SK-N-SH treated with all-trans-retinoic acid at 6 μM for 48 hours (cell line): ENCODE measurements at regions not wholly inside any gene's neighbourhood (a gene's known extent, or its start where the extent isn't known, plus 50 kb on each side); places are given as distances from the start of the nearest gene placed in this dataset.

Source experiments
- ATAC-seq: fragments of 200-7000 bp; cut with Tn5 transposase; 3 replicates; pipeline ENCODE4 v1.9.1; 2020; ENCODE audit warnings: mild to moderate bottlenecking, moderate library complexity
- ARNTL ChIP-seq: fragments of 450-650 bp; formaldehyde crosslinking; IDR thresholded peaks from 2 replicates; pipeline ENCODE4 v1.5.0; 2020; ENCODE audit warnings: low read depth, mild to moderate bottlenecking, moderate library complexity, borderline replicate concordance
- BACH2 ChIP-seq: fragments of 250-450 bp; sonication (Bioruptor Pico); IDR thresholded peaks from 2 replicates; pipeline ENCODE4 v1.9.0; 2021; ENCODE audit warnings: mild to moderate bottlenecking, borderline replicate concordance
- CSDC2 ChIP-seq: fragments of 250-450 bp; sonication (Bioruptor Pico); IDR thresholded peaks from 2 replicates; pipeline ENCODE4 v1.5.0; 2020; ENCODE audit warnings: mild to moderate bottlenecking, moderate library complexity
- ESRRG ChIP-seq: fragments of 250-450 bp; sonication (Bioruptor Pico); IDR thresholded peaks from 2 replicates; pipeline ENCODE4 v1.6.1; 2021; ENCODE audit warnings: mild to moderate bottlenecking
- GLIS3 ChIP-seq: fragments of 250-450 bp; sonication (Bioruptor Pico); IDR thresholded peaks from 2 replicates; pipeline ENCODE4 v1.5.0; 2020; ENCODE audit warnings: mild to moderate bottlenecking, moderate library complexity
- ISL1 ChIP-seq: fragments of 250-450 bp; sonication (Bioruptor Pico); IDR thresholded peaks from 2 replicates; pipeline ENCODE4 v2.1.2; 2022; ENCODE audit warnings: mild to moderate bottlenecking, moderate library complexity
- OSR1 ChIP-seq: fragments of 250-450 bp; sonication (Bioruptor Pico); IDR thresholded peaks from 2 replicates; pipeline ENCODE4 v1.8.0; 2022; ENCODE audit warnings: moderate library complexity, mild to moderate bottlenecking, inconsistent platforms
- PATZ1 ChIP-seq: fragments of 250-450 bp; sonication (Bioruptor Pico); IDR thresholded peaks from 2 replicates; pipeline ENCODE4 v1.8.0; 2020; ENCODE audit warnings: mild to moderate bottlenecking, moderate library complexity, borderline replicate concordance
- POU6F1 ChIP-seq: fragments of 250-450 bp; sonication (Bioruptor Pico); IDR thresholded peaks from 2 replicates; pipeline ENCODE4 v1.8.0; 2021; ENCODE audit warnings: low read depth, mild to moderate bottlenecking, moderate library complexity, borderline replicate concordance
- SNAI2 ChIP-seq: fragments of 250-450 bp; sonication (Bioruptor Pico); IDR thresholded peaks from 2 replicates; pipeline ENCODE4 v1.5.0; 2020; ENCODE audit warnings: mild to moderate bottlenecking, moderate library complexity
- TCF4 ChIP-seq: fragments of 250-450 bp; sonication (Bioruptor Pico); IDR thresholded peaks from 2 replicates; pipeline ENCODE4 v1.8.0; 2021; ENCODE audit warnings: mild to moderate bottlenecking, moderate library complexity, borderline replicate concordance
- TOX ChIP-seq: fragments of 250-450 bp; sonication (Bioruptor Pico); IDR thresholded peaks from 2 replicates; pipeline ENCODE4 v1.8.0; 2021; ENCODE audit warnings: mild to moderate bottlenecking, moderate library complexity, borderline replicate concordance
- ZFP3 ChIP-seq: fragments of 250-450 bp; sonication (Bioruptor Pico); IDR thresholded peaks from 2 replicates; pipeline ENCODE4 v1.5.0; 2020; ENCODE audit warnings: mild to moderate bottlenecking, moderate library complexity
- ZFP30 ChIP-seq: fragments of 450-650 bp; formaldehyde crosslinking; IDR thresholded peaks from 2 replicates; pipeline ENCODE4 v1.5.0; 2022; ENCODE audit warnings: mild to moderate bottlenecking, moderate library complexity
- ZNF565 ChIP-seq: fragments of 450-650 bp; formaldehyde crosslinking; conservative IDR thresholded peaks from 2 replicates; pipeline ENCODE4 v1.5.0; 2020; ENCODE audit warnings: low read depth, mild to moderate bottlenecking, moderate library complexity
- ZNF70 ChIP-seq: fragments of 450-650 bp; formaldehyde crosslinking; IDR thresholded peaks from 2 replicates; pipeline ENCODE4 v1.5.0; 2020; ENCODE audit warnings: mild to moderate bottlenecking, moderate library complexity
- ZNF8 ChIP-seq: fragments of 450-650 bp; formaldehyde crosslinking; IDR thresholded peaks from 2 replicates; pipeline ENCODE4 v1.5.0; 2020; ENCODE audit warnings: mild to moderate bottlenecking, moderate library complexity
- TF ChIP-seq, protein P1 (sequence below): fragments of 250-450 bp; sonication (Bioruptor Pico); IDR thresholded peaks from 2 replicates; pipeline ENCODE4 v1.5.0; 2020; ENCODE audit warnings: mild to moderate bottlenecking, moderate library complexity
- TF ChIP-seq, protein P2 (sequence below): fragments of 250-450 bp; sonication (Bioruptor Pico); IDR thresholded peaks from 2 replicates; pipeline ENCODE4 v1.5.1; 2021; ENCODE audit warnings: mild to moderate bottlenecking, moderate library complexity
- TF ChIP-seq, protein P3 (sequence below): fragments of 250-450 bp; sonication (Bioruptor Pico); IDR thresholded peaks from 2 replicates; pipeline ENCODE4 v1.5.1; 2020; ENCODE audit warnings: low read depth, mild to moderate bottlenecking, moderate library complexity

DNA sequence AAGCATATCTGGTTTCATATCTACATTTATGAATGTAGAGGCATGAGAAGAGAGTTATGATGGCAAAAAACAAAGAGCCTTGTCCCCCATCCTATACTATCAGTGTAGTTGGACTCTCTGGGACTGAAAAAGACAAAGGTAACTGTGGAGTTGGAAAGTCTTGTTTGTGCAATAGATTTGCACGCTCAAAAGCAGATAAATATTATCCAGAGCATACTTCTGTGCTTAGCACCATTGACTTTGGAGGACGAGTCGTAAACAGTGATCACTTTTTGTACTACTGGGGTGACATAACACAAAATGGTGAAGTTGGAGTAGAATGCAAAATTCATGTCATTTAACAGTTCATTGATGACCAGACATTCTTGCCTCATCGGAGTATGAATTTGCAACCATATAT lies 85.2 kb upstream of the EGFR start:
- peak; percentile 41 for ATAC-seq
- TF ChIP-seq GLIS3 (no peak), CSDC2 (CRISPR knock-in tag) (no peak), POU6F1 (no peak), ISL1 (CRISPR knock-in tag) (no peak), TOX (CRISPR knock-in tag) (no peak), OSR1 (CRISPR knock-in tag) (no peak), ESRRG (no peak), ZFP30 (CRISPR knock-in tag) (no peak)
- TF ChIP-seq, protein P1, sequence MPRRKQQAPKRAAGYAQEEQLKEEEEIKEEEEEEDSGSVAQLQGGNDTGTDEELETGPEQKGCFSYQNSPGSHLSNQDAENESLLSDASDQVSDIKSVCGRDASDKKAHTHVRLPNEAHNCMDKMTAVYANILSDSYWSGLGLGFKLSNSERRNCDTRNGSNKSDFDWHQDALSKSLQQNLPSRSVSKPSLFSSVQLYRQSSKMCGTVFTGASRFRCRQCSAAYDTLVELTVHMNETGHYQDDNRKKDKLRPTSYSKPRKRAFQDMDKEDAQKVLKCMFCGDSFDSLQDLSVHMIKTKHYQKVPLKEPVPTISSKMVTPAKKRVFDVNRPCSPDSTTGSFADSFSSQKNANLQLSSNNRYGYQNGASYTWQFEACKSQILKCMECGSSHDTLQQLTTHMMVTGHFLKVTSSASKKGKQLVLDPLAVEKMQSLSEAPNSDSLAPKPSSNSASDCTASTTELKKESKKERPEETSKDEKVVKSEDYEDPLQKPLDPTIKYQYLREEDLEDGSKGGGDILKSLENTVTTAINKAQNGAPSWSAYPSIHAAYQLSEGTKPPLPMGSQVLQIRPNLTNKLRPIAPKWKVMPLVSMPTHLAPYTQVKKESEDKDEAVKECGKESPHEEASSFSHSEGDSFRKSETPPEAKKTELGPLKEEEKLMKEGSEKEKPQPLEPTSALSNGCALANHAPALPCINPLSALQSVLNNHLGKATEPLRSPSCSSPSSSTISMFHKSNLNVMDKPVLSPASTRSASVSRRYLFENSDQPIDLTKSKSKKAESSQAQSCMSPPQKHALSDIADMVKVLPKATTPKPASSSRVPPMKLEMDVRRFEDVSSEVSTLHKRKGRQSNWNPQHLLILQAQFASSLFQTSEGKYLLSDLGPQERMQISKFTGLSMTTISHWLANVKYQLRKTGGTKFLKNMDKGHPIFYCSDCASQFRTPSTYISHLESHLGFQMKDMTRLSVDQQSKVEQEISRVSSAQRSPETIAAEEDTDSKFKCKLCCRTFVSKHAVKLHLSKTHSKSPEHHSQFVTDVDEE = no peak
- TF ChIP-seq, protein P2, sequence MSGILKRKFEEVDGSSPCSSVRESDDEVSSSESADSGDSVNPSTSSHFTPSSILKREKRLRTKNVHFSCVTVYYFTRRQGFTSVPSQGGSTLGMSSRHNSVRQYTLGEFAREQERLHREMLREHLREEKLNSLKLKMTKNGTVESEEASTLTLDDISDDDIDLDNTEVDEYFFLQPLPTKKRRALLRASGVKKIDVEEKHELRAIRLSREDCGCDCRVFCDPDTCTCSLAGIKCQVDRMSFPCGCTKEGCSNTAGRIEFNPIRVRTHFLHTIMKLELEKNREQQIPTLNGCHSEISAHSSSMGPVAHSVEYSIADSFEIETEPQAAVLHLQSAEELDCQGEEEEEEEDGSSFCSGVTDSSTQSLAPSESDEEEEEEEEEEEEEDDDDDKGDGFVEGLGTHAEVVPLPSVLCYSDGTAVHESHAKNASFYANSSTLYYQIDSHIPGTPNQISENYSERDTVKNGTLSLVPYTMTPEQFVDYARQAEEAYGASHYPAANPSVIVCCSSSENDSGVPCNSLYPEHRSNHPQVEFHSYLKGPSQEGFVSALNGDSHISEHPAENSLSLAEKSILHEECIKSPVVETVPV = no peak
- TF ChIP-seq, all 23 proteins: peak for 0

GRCh38 chr7:54940748-54941147 lies 78.1 kb upstream of the EGFR start:
- ATAC-seq = no peak

More at GRCh38 chr7:54940748-54941147, 78.1 kb upstream of the EGFR start:
- TF ChIP-seq POU6F1 (no peak), ZNF565 (no peak), ZNF70 (CRISPR knock-in tag) (no peak), SNAI2 (CRISPR knock-in tag) (no peak), OSR1 (CRISPR knock-in tag) (no peak), TOX (CRISPR knock-in tag) (no peak), ARNTL (CRISPR knock-in tag) (no peak), BACH2 (no peak), ZNF8 (CRISPR knock-in tag) (no peak), PATZ1 (CRISPR knock-in tag) (no peak), TCF4 (CRISPR knock-in tag) (no peak), ZFP3 (CRISPR knock-in tag) (no peak), GLIS3 (no peak)
- TF ChIP-seq, protein P2 = no peak
- TF ChIP-seq, protein P1 = no peak
- TF ChIP-seq, protein P3, sequence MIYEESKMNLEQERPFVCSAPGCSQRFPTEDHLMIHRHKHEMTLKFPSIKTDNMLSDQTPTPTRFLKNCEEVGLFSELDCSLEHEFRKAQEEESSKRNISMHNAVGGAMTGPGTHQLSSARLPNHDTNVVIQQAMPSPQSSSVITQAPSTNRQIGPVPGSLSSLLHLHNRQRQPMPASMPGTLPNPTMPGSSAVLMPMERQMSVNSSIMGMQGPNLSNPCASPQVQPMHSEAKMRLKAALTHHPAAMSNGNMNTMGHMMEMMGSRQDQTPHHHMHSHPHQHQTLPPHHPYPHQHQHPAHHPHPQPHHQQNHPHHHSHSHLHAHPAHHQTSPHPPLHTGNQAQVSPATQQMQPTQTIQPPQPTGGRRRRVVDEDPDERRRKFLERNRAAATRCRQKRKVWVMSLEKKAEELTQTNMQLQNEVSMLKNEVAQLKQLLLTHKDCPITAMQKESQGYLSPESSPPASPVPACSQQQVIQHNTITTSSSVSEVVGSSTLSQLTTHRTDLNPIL (CRISPR knock-in tag) = no peak
